ENCODE measurements at regions not wholly inside any gene's neighbourhood (a gene's known extent, or its start where the extent isn't known, plus 50 kb on each side); places are given as distances from the start of the nearest gene placed in this dataset.

DNA sequence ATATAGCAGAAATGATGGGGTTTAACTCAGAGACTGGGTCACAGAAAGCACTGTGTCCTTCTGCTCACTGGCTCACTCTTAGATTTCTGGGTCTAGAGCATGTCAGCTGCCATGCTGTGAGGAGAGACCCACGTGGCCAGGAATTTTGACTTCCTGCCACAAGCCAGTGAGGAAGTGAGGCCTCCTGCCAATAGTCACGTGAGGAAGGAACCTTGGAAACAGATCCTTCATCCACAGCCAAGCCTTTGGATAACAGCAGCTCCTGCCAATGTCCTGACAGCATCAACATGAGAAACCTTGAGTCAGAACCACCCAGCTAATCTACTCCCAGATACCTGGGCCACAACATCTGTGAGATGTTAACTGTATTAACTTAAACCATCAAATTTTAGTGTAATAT, 114.5 kb upstream of the PLPPR5 start:
- no peak overlapping the region for H3K4me2 ChIP-seq (ENCODE audit: insufficient read depth, low read length)
- no peak overlapping the region for H2AFZ ChIP-seq (ENCODE audit: low read depth, low read length)
- H3K79me2 ChIP-seq (ENCODE audit: control insufficient read depth, insufficient read depth, low read length), result no peaks in the 10 kb centered on the region
- in situ Hi-C loops (cut with MboI) (no loop called here), intact Hi-C loops (cut with micrococcal nuclease) (no loop called here)
- no peak overlapping the region for H3K9ac ChIP-seq (ENCODE audit: insufficient read depth in 1 of 2, low read depth in 2 of 2, low read length in 2 of 2)
- ATAC-seq, result no peak
- H3K27me3 ChIP-seq (ENCODE audit: control insufficient read depth in 2 of 2, insufficient read depth in 2 of 2, low read length in 2 of 2), result no peaks in the 10 kb centered on the region
- H3K4me3 ChIP-seq, result no peak overlapping the region
- CTCF ChIA-PET (ENCODE audit: low intra/inter-chr PET ratio), result no interaction called here
- H3K27ac ChIP-seq (ENCODE audit: extremely low read depth, low read depth, low read length), result no peak overlapping the region
- H3K9me3 ChIP-seq (replicated peaks; ENCODE audit: control insufficient read depth, insufficient read depth, low read depth, low read length), result no peaks in the 10 kb centered on the region
- H3K9me1 ChIP-seq (ENCODE audit: control insufficient read depth, insufficient read depth, low read length), result no peaks in the 10 kb centered on the region
- FAIRE-seq, result no peak
- no peak for DNase-seq (ENCODE audit: extremely low read depth in 1 of 4, low spot score in 3 of 4)
- WGBS (ENCODE audit: insufficient coverage, low coverage, missing lambda C conversion rate), result 0% methylated on average over 2 of the region's 2 CpGs
- POLR2A ChIA-PET, result no interaction called here
- no TSS peak for BruUV-seq (replicated peaks)
- no peaks in the 10 kb centered on the region for H3K36me3 ChIP-seq (ENCODE audit: control insufficient read depth, insufficient read depth, low read length)
- TF ChIP-seq SUPT5H (IDR thresholded peaks at IDR 0.05), result no peak
- no peak for TF ChIP-seq ZBTB40 (IDR thresholded peaks at IDR 0.05)
- no peak for TF ChIP-seq ZBTB40 (CRISPR knock-in tag; IDR thresholded peaks at IDR 0.05)
- TF ChIP-seq ZNF165 (CRISPR knock-in tag; IDR thresholded peaks at IDR 0.05; ENCODE audit: borderline replicate concordance), result no peak
- TF ChIP-seq ZNF23 (CRISPR knock-in tag; IDR thresholded peaks at IDR 0.05), result no peak
- no peak for TF ChIP-seq ZBTB8A (IDR thresholded peaks at IDR 0.05; ENCODE audit: partially characterized antibody)
- no peak for TF ChIP-seq NR3C1 (CRISPR knock-in tag; IDR thresholded peaks at IDR 0.05)
- TF ChIP-seq ZNF507 (tag; conservative IDR thresholded peaks at IDR 0.05), result no peak
- no peak for TF ChIP-seq PATZ1 (CRISPR knock-in tag; IDR thresholded peaks at IDR 0.05; ENCODE audit: borderline replicate concordance)
- TF ChIP-seq NRF1 (conservative IDR thresholded peaks at IDR 0.05 in 1 of 2, IDR thresholded peaks at IDR 0.05 in 1 of 2), result no peak
- no peak for TF ChIP-seq SMAD3 (CRISPR knock-in tag; conservative IDR thresholded peaks at IDR 0.05)
- no peak for TF ChIP-seq HDAC1 (IDR thresholded peaks at IDR 0.05)
- TF ChIP-seq THAP7 (CRISPR knock-in tag; IDR thresholded peaks at IDR 0.05), result no peak
- H3K4me1 ChIP-seq (replicated peaks in 1 of 2; ENCODE audit: control insufficient read depth in 2 of 2, insufficient read depth in 2 of 2, low read length in 2 of 2), result no peaks in the 10 kb centered on the region
- H4K20me1 ChIP-seq (replicated peaks; ENCODE audit: control insufficient read depth, insufficient read depth, low read length), result no peaks in the 10 kb centered on the region

Measured in K562 (cell line).